HS-27A (cell line): ENCODE measurements at regions not wholly inside any gene's neighbourhood (a gene's known extent, or its start where the extent isn't known, plus 50 kb on each side); places are given as distances from the start of the nearest gene placed in this dataset.
"Not testable (repeated sequence)": the region's sequence is repeated elsewhere in the genome, so short reads cannot be mapped to it uniquely, and the experiment has no call there.

Source experiments
- DNase-seq: peaks from one replicate; pipeline ENCODE4 v3.0.0-alpha.2; 2012; ENCODE audit warnings: low read depth, missing footprints

DNA sequence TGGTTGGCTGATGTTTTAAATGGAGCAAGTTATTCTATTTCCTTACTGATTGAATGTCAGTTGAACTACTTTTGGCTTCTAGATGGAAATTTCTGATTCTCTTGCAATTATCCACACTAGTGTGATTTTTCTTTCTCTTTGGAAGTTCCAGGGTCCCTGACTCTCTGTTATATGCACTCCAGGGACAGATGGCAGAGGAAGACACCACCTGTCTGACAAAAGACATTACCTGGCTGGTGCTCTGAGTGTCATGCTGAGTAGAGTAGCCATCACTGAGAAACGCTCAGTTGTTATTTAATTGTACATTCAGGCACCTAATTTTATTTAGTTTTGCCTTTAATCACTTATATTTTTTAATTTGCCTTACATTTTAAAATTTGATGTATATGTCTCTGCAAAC is 105.4 kb upstream of the TLL1 start:
- no peak for DNase-seq

DNA sequence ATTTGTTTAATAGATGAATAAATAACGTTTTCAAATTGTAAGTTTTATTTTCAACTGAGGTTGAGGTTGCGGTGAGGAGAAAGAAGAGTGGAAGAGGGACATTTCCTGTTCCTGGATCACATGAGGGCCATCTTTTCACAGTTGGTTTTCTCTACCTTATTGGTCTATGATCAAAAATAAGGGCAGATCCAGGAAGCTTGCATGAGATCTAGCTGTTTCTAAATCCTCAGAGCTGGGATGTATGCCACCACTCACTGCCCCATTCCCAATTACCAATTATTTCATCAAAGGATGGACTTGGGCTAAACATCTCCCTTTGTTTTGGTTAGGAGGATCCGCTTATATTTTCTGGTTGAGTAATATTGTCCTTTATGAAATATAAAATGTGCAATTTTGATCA is 104.8 kb upstream of the TLL1 start:
- DNase-seq: no peak

DNA sequence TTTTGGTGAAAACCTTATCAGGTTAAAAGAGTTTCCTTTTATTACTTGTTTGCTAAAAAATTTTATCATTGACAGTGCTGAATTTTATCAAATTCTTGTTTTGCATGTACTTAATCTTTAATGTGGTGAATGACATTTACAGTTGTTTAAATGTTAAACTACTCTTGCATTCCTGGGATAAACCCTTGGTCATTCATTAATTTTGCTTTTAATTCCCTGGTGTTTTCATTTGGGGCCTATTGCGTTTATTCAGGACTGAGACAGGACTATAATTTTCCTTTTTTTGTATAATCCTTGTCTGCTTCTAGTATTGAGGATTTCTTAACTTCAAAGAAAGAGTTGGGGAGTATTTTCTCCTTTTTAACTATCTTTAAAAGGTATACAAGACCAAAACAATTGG is 98.7 kb upstream of the TLL1 start:
- DNase-seq: no peak

DNA sequence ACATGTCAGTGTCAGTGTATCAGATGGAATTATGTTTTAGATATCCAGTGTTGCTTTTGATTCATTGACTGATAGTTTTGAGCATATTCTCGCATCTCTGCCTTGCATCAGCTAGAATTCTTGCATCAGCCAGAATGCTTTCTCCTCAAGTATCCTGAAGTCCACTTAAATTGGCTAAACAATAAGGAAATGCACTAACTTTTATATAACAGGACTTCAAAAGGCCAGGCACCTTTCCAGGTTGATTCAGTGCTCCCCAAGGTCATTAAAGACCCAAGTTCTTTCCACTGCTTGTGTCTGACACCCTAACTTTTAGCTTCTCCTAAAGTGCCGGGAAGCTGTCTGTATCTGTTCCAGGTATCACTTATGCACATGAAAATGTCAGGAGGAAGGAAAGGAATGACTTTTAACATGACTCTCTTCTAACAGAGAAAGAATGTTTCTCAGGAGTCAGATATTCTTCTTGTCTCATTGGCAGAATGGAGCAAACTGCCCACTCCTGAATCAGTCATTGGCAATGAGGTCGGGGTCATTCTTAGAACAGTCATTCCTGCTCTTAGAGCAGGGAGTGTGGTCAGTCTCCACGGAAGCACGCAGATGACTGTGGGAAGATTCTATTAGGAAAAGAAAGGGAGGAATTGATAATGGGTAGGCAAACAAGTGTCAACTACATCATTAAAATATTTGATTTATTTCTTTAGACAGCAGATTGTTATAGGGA is 92.9 kb upstream of the TLL1 start:
- no peak for DNase-seq

DNA sequence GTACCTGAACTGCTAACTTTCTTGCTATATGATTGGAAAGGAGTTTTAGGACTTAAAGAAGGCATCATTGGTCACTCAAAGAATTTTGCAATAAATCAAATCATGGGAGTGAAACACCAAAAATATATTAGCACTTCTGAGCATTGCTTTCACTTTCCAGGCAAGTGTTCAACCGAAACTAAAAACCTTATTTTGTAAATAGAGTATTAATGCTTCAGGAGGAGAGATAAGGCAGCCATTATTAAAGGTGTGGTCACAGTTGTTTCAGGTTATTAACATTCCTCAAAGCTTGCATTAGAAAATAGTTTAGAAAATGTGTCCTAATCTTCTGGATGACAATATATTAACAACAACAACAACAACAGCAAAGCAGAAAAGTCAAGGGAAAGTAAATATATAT is 92.3 kb upstream of the TLL1 start:
- DNase-seq: no peak

DNA sequence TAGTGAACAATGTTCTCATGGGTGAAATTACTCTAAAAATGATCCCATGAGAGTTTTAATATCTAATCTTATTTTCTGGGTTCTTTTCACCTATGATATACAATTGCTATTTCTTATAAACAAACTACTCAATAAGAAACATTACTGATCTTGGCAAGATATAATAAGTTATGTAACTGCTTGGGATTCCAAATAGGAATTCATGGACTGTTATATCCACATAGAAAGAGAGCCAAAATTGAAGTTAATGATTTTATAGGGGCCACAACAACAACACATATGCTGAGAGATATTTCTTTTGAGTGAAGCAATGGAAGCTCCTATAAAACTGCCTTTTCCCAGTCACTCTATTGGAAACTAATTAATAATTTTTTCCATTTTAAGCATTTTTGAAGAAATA is 90.4 kb upstream of the TLL1 start:
- no peak for DNase-seq

DNA sequence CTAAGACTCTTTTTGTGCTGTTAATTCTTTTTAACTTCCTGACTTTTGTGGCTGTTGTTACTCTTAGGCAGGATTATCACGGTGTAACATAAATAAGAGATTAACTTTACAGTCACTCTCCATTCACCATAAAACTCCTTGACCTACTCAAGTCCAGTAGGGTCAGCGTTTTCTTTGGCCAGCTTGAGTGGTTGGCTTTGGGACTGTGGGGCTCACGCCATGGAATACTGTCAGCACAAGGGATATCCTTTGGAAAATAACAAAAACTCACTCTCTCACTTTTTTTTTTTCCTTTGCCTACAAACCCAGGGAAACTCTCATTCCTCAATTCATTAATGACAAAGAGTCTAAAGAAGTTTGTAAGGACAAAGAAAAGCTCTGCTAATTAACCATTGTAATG is 89.4 kb upstream of the TLL1 start:
- no peak for DNase-seq

DNA sequence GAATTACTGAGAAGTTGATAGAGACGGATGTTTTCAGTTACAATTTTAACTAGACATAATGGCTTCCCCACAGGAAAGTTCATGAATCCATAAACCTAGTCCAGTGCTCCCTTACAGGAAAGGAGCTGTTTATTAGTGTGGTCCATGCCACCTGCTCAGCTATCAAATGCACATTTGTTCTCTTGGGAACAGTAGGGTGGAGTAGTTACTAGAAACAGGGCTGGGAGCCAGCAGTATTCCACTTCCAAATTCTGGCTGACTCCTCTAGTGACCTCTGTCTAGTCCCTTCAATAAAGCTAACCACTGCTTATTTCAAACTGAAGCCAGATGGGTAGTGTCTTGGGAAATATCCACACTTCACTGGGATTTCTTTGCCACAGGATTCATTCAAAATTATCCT is 88.4 kb upstream of the TLL1 start:
- no peak for DNase-seq

DNA sequence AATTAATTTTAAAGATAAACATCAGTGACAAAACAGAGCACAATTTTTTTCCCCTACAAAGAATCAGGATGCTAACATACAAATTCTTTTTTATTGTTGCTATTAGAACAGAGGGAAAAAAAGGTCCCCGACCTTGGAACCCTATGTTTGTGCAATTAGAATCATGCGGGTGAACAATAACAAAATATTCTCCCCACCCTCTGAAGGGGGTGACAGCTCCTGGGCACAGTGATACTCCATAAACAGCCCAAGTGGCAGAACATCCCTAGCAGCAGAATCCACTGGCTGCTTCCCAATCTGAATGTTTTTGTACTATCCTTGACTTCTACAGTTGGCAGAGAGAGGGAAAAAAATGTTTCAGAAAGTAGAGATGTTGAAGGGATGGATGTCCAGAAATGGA is 87.7 kb upstream of the TLL1 start:
- DNase-seq: no peak

DNA sequence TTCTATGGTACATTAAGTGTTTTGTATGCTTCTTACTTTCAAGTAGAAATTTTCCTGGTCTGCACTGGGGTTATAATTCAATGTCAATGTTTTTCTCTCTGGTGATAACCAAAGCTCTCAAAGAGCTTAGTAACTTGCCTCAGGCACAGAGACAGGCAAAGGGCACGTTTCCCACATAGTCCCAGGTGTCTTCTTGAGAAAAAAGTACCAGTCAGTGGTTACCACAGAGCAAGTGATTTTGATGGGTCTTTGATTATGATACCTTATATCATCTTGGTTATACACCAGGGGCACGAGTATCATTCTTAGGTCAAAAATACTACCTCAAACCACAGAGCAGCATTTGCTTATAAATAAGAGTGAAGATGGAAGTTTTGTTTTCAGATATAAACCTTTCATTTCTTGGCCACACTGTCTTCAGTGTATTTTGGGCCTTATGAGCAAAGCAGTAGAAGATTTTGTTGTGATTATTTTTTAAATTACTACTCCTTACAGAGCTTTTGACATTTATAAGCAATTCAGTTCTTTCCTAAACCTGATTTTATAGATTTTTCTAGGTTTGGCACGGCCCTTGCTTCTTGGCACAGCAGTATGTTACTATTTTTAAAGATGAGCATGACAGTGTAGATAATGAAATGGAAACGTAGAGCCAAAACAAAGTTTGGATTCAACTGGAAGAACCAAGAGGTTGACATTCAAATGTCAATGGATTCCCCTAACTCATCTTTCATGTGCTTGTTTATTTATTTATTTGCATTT is 85.3 kb upstream of the TLL1 start:
- DNase-seq: no peak

DNA sequence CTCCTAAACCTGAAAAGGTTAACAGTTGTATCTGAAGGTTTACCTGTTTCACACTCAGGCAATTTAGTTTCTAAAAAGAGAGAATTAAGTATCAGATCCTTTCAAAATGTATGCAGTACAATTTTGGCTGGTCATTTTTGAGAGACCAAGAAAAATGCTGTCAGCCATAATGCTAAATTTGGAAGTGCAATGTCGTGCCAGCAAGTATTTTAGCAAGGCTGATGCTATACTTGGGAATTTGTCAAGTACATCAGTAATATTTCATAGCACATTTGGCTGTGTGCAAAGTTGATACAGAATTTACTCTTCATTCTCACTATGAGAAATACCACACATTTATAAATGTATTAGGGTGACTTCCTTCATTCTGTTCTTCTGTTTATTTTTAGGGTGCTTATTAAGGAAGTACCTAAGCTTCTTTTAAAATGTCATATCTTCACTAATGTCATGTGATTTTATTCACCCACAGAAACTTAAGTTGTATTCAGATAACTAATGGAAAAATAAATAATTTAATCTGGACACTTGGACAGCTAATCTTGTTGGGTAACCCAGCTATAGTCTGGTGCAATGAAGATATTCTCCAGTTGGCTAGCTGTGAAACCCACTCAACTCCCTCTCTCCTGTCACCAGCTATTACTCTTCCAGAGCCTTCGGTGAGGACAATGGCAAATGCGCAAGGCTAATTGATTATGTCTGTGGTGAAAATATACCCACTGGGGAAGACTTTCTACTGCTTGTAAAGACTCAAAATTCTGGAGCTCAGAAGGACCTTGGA is 84.2 kb upstream of the TLL1 start:
- DNase-seq: no peak

DNA sequence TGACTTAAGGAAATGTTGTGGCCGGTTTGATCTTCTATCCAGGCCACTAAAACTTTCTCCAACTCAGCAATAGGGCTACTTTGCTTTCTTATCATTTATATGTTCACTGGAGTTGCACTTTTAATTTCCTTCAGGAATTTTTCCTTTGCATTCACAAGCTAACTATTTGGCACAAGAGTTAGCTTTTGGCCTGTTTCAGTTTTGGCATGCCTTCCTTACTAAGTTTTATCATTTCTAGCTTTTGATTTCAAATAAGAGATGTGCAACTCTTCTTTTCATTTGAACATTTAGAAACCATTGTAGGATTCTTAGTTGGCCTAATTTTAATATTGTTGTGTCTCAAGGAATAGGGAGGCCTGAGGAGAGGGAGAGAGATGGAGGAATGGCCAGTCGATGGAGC is 79.8 kb upstream of the TLL1 start:
- no peak for DNase-seq

DNA sequence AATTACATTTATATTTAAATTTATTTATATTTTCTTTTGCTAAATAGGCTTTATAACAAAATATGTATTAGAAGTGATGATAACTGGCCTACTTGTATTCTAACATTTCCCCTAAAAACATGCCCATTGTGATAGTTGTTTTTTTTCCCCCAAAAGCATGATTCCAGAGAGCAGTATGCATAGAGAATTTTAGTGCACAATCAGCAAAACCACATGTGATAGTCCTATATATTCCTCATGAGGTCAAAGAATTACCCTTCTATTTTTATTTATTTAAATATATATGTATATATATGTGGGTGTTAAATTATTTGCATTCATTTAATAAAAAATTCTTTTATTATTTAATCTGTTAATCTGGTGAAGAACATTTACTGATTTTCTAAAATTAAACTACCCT is 78.2 kb upstream of the TLL1 start:
- DNase-seq: no peak

DNA sequence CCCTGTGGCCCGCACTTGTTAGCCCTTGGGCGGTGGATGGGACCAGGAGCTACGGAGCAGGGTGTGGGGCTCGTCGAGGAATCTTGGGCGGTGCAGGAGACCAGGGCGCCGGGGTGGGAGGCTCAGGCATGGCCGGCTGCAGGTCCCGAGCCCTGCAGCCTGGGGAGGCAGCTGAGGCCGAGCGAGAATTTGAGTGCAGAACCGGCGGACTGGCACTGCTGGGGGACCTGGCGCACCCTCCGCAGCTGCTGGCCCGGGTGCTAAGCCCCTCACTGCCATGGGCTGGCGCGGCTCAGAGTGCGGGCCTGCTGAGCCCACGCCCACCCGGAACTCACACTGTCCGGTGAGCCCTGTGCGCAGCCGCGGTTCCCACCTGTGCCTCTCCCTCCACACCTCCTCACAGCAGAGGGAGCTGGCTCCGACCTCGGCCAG is 73.6 kb upstream of the TLL1 start:
- no peak for DNase-seq

DNA sequence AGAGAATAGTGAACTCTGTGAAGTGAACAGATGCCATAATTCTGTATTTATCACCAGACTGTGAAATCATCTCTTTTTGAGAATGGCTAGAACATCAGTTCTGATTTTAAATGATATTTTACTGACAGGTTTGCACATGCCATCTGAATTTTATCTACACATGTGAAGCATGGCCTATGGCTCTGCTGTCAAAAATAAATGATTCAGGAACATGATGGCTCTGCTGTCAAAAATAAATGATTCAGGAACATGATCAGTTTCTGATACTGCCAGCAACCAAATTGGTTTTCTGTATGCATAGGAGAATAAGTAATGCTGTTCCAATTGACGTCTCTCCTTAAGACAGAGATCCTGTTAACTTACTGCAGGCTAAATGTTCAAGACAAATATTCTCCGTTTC is 70.6 kb upstream of the TLL1 start:
- DNase-seq: no peak

DNA sequence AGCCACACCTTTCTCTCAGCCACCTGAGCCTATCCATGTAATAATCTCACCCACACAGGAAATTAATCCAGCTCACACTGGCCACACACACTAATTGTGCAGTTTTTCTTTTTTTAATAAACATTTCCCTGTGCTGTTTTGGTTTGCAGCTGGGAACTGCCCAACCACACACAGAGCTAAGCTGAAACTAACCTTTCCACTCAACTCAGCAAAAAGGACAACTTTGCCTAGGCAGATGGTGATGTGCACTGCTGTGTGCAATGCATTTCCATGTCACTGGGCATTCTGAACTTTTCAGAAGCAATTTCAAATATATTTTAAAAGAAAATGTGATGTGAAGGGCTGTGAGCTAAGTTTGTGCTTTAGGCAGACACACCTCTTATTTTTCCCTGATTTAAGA is 70.0 kb upstream of the TLL1 start:
- DNase-seq: no peak

DNA sequence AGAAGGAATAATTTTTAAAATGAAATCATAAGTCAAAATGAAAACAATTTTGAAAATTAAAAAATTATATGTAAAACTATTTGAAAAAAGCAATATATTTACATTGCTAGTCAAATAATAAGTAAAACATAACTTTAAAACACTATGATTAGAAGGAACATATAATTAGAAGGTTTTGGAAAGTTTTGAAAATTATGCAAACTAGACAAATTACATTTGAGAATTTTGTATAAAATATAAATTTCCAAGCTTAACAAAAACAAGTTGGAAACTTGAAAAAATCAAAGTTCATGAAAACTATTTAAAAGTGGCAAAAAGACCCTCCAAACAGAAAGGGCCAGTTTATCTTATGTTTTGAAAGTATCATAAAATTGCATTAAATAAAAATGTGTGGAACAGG is 67.6 kb upstream of the TLL1 start:
- no peak for DNase-seq

DNA sequence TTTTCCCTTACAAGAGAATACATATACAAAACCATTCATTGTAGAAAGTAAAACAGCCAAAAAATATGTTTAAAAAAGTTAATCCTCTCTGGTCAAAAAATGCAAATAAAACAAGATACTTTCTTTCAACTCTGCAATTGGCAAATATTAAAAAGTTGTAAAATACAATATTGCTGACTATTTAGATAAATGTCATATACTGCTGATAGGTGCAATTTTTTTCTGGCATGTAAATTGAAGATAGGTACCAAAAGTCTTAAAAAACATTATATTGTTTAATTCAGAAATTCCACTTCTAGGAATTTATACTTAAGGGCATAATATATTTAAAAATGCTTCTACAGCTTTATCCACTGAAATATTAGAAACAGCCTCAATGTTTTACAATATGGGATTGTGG is 66.4 kb upstream of the TLL1 start:
- no peak for DNase-seq

DNA sequence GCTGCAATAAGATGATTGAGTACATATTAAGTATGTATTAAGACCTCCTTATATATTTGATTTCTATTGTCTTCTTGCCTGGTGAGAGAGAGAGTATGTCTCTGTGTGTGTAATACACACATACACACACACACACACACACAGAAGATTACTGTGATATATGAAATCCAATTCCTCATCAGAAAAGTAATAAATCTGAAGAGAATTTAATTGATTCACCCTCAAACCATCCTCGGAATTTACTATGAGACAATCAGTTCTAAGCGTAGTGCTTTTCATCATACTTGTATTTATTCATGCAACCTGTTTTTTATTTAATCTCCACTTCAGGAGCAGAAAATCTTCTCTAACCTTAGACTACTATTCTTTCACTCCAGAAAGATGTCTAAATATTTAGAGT is 62.3 kb upstream of the TLL1 start:
- peak; percentile 20 for DNase-seq

DNA sequence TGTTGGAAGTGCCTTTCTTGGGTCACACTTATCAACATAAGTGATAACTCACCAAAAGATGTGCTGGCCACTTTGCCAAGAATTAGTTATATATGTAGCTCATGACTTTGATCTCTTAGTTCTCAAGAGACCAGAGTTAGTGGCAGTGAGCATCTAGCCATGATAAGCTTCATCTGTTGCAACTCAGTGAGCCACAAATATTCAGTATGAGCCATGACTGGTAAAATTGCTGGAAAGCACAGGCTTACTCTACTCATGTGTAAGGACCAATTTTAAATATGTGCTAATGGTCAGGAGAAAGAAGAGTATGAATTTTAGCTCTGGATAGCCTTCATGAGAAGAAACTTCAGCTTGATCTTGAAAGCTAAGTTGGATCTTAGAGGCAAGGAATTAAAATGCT is 59.4 kb upstream of the TLL1 start:
- no peak for DNase-seq

DNA sequence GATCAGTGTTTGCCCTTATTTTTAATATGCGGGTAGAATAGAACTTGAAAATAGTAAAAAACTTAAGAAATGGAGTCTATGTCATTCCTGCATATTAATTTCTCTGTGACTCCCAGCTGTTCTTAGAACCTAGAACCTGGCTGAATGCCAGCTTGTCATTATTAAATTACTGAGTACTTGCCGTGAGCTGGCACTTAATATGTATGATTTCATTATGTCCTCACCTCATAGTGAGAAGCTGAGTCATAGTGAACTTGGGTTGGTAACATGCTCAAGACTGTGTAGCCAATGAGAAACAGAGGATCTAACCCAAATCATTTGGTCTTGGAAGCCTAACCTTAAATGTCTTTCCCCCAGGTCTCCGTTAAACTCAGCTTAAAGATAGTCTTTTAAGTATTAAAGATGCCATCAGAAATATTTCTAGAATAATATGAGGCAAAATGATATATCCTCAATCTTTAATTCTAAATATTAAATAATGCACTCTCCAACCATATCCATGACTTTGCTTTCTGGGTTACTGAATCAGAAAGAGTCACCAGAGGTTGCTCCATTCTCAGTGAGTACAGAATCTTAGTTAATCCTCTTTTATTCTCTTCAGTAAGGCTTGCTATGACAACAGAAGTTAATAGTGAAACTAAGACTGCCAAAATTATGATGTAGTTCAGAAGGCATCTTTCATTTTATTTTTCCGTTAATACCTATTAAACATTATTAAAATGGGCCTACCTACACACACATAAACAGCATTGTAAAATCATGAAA is 58.6 kb upstream of the TLL1 start:
- peak; percentile 7 for DNase-seq

DNA sequence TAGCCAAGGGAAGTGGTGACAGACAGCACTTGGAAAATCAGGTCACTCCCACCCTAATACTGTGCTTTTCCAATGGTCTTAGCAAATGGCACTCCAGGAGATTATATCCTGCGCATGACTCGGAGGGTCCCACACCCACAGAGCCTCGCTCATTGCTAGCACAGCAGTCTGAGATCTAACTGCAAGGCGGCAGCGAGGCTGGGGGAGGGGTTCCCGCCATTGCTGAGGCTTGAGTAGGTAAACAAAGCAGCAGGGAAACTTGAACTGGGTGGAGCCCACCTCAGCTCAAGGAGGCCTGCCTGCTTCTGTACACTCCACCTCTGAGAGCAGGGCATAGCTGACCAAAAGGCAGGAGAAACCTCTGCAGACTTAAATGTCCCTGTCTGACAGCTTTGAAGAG is 53.9 kb upstream of the TLL1 start:
- not testable (repeated sequence) for DNase-seq
